Ishikawa (cell line): ENCODE measurements at regions not wholly inside any gene's neighbourhood (a gene's known extent, or its start where the extent isn't known, plus 50 kb on each side); places are given as distances from the start of the nearest gene placed in this dataset.

Experiments
- CEBPB ChIP-seq: IDR thresholded peaks from 2 replicates; pipeline ENCODE4 v1.6.1; 2012
- CREB1 ChIP-seq: IDR thresholded peaks from 2 replicates; pipeline ENCODE4 v1.6.1; 2012; ENCODE audit warnings: low read depth
- EGR1 ChIP-seq: IDR thresholded peaks from 2 replicates; pipeline ENCODE4 v1.6.1; 2012
- EP300 ChIP-seq: IDR thresholded peaks from 2 replicates; pipeline ENCODE4 v1.6.1; 2012; ENCODE audit warnings: borderline replicate concordance
- FOXM1 ChIP-seq: IDR thresholded peaks from 2 replicates; pipeline ENCODE4 v1.6.1; 2012; ENCODE audit warnings: low read depth, borderline replicate concordance
- NFIC ChIP-seq: IDR thresholded peaks from 2 replicates; pipeline ENCODE4 v1.6.1; 2012
- RAD21 ChIP-seq: IDR thresholded peaks from 2 replicates; pipeline ENCODE4 v1.6.1; 2012; ENCODE audit warnings: low read depth
- TAF1 ChIP-seq: IDR thresholded peaks from 2 replicates; pipeline ENCODE4 v1.6.1; 2012; ENCODE audit warnings: low read depth, mild to moderate bottlenecking
- TCF12 ChIP-seq: IDR thresholded peaks from 2 replicates; pipeline ENCODE4 v1.6.1; 2012; ENCODE audit warnings: low read depth
- TEAD4 ChIP-seq: IDR thresholded peaks from 2 replicates; pipeline ENCODE4 v1.6.1; 2012
- YY1 ChIP-seq: IDR thresholded peaks from 2 replicates; pipeline ENCODE4 v1.6.1; 2012; ENCODE audit warnings: low read depth
- ZBTB7A ChIP-seq: IDR thresholded peaks from 2 replicates; pipeline ENCODE4 v1.6.1; 2012; ENCODE audit warnings: low read depth
- TF ChIP-seq, protein P1 (sequence below): IDR thresholded peaks from 2 replicates; pipeline ENCODE4 v1.6.1; 2012; ENCODE audit warnings: low read depth, mild to moderate bottlenecking
- TF ChIP-seq, protein P2 (sequence below): IDR thresholded peaks from 2 replicates; pipeline ENCODE4 v1.6.1; 2012
- TF ChIP-seq, protein P3 (sequence below): IDR thresholded peaks from 2 replicates; pipeline ENCODE4 v1.6.1; 2012

DNA sequence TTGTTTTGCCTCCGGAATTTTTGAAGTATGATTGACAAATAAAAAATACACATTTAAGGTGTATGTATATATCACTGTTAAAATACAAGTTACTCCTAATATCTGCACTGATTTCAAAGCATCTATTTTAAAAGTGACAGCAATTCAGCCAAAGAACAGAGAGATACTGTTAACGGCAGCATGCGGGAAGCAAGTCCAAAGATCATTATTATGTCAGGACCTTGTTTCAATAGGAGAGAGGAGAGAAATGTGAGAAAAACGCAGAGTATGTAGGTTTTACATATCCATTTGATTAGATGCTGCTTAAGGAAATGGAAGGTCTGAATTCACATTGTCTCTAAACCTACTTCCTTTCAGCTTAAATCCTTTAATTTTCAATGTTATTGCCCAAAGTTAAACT is 545.5 kb upstream of the SLC8A1 start:
- TF ChIP-seq, protein P1, sequence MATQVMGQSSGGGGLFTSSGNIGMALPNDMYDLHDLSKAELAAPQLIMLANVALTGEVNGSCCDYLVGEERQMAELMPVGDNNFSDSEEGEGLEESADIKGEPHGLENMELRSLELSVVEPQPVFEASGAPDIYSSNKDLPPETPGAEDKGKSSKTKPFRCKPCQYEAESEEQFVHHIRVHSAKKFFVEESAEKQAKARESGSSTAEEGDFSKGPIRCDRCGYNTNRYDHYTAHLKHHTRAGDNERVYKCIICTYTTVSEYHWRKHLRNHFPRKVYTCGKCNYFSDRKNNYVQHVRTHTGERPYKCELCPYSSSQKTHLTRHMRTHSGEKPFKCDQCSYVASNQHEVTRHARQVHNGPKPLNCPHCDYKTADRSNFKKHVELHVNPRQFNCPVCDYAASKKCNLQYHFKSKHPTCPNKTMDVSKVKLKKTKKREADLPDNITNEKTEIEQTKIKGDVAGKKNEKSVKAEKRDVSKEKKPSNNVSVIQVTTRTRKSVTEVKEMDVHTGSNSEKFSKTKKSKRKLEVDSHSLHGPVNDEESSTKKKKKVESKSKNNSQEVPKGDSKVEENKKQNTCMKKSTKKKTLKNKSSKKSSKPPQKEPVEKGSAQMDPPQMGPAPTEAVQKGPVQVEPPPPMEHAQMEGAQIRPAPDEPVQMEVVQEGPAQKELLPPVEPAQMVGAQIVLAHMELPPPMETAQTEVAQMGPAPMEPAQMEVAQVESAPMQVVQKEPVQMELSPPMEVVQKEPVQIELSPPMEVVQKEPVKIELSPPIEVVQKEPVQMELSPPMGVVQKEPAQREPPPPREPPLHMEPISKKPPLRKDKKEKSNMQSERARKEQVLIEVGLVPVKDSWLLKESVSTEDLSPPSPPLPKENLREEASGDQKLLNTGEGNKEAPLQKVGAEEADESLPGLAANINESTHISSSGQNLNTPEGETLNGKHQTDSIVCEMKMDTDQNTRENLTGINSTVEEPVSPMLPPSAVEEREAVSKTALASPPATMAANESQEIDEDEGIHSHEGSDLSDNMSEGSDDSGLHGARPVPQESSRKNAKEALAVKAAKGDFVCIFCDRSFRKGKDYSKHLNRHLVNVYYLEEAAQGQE: no peak
- TF ChIP-seq, protein P2, sequence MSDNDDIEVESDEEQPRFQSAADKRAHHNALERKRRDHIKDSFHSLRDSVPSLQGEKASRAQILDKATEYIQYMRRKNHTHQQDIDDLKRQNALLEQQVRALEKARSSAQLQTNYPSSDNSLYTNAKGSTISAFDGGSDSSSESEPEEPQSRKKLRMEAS: no peak
- no peak for TF ChIP-seq EP300
- TF ChIP-seq NFIC: no peak
- no peak for TF ChIP-seq RAD21
- TF ChIP-seq EGR1: no peak
- TF ChIP-seq CREB1: no peak

DNA sequence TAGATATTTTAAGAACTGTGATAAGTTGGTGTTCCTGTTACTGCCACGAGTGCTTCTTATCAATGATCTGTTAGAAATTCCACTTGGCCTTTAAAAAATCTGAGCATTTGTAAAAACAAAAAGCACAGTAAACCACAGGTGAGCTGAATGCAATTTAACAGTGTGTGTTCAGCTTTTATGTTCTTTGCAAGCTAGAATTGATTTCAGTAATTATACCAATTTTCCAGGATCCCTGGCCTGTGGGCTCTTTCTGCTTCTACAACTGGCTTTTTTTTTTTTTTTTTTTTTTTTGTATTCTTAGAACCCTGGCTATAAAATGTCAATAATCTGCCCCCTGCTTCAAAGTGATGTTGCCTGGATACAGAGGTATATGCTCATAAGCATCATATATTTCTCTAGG is 548.5 kb upstream of the SLC8A1 start:
- TF ChIP-seq TEAD4 (no peak), NFIC (no peak), YY1 (no peak)
- TF ChIP-seq, protein P1: no peak

DNA sequence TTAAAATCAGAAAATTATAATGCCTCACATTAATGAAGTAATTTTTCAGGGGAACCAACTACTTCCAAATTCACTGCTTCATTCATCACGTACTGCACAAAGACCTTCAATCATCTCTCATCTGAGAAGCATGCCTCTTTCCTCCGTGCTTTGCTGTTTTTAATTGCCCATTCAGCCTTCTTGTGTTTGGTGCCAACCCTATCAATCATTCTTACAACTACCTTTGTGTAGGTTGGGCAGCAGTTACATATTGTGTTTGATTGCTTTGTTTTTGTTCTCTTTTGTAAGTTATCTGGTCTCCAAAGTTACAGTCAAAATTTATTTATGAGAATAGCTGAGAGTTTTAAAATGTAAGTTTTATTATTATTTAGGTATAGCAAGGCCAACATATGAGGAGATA is 549.0 kb upstream of the SLC8A1 start:
- no peak for TF ChIP-seq TEAD4
- TF ChIP-seq CEBPB: no peak
- no peak for TF ChIP-seq RAD21
- TF ChIP-seq, protein P2: no peak
- TF ChIP-seq YY1: no peak
- TF ChIP-seq ZBTB7A: no peak
- TF ChIP-seq, protein P3, sequence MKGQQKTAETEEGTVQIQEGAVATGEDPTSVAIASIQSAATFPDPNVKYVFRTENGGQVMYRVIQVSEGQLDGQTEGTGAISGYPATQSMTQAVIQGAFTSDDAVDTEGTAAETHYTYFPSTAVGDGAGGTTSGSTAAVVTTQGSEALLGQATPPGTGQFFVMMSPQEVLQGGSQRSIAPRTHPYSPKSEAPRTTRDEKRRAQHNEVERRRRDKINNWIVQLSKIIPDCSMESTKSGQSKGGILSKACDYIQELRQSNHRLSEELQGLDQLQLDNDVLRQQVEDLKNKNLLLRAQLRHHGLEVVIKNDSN: no peak
- TF ChIP-seq FOXM1: no peak
- no peak for TF ChIP-seq NFIC
- TF ChIP-seq, protein P1: no peak
- no peak for TF ChIP-seq CREB1
- no peak for TF ChIP-seq EGR1

DNA sequence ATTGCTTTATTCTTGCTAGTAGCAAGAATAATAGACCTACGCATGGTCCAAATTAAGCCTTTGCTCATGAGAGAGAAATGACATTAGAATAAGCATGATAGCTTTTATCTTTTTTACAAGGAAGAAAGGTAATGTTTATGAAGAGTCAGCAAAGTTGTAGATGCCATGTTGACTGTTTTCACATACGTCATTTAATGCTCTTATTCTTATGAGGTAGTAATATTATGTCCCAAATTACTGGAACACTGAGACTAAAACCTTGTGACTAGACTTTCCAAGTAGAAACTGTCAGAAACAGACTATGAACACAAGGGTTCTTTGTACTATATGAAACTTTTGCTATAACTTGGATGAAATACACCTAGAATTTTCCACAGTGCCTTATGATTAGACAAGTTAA is 552.8 kb upstream of the SLC8A1 start:
- TF ChIP-seq YY1: no peak
- TF ChIP-seq, protein P3: no peak
- TF ChIP-seq FOXM1: no peak
- no peak for TF ChIP-seq ZBTB7A
- no peak for TF ChIP-seq NFIC
- TF ChIP-seq TCF12: no peak
- no peak for TF ChIP-seq EP300
- TF ChIP-seq RAD21: no peak
- TF ChIP-seq EGR1: no peak

DNA sequence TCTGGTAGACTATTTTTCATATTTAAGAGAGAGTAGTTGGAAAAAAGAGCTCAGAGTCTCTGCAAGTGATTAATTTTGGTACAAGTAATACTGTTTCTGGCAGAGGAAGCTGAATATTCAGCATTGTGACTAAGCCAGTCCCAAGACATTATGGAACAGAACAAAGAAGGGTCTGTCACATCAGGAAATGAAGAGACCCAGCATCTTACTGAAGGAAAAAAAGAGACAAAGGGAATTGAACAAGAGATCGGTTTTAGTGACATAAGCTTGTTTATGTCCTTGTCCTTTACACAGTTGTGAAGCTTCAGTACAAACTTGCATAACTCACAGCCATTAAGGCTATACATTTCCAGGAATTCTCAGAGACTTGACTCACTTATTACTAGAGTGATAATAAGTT is 568.5 kb upstream of the SLC8A1 start:
- TF ChIP-seq EP300 (no peak), TCF12 (no peak), RAD21 (no peak), ZBTB7A (no peak), TAF1 (no peak), CREB1 (no peak), FOXM1 (no peak), TEAD4 (no peak), CEBPB (no peak), EGR1 (no peak), YY1 (no peak), NFIC (no peak)
- TF ChIP-seq, protein P2: no peak
- TF ChIP-seq, protein P3: no peak
- TF ChIP-seq, protein P1: no peak
